GM18873 (cell line): ENCODE measurements at regions not wholly inside any gene's neighbourhood (a gene's known extent, or its start where the extent isn't known, plus 50 kb on each side); places are given as distances from the start of the nearest gene placed in this dataset.

Experiments
- ATAC-seq: cut with Tn5 transposase; IDR thresholded peaks from one replicate; pipeline ENCODE4 v1.9.1; 2021; ENCODE audit warnings: mild to moderate bottlenecking, moderate library complexity, moderate number of reproducible peaks; ENCODE audit not compliant: unreplicated experiment, low FRiP score

GRCh38 chr5:61817472-61818326 lies 485.6 kb downstream of the ZSWIM6 start:
- ATAC-seq, result no peak

DNA sequence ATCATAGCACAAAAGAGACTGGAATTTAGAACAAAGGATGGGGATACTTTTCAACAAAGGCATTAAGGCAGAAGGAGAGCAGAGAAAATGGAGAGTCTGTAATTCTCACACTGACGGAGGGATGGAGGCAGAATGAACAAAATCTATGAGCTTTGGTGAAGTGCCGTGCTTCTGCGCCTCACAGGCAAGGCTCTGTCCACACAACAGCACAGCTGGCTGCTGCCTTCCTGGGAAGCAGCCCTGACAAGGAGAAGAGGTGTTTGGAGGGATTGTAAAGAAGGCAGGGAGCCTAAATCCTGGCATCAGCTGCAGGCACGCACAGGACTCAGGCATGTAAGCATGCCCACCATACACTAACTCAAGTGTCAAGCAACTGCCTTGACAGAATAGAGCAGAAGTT lies 485.2 kb upstream of the KIF2A start:
- ATAC-seq, result no peak

DNA sequence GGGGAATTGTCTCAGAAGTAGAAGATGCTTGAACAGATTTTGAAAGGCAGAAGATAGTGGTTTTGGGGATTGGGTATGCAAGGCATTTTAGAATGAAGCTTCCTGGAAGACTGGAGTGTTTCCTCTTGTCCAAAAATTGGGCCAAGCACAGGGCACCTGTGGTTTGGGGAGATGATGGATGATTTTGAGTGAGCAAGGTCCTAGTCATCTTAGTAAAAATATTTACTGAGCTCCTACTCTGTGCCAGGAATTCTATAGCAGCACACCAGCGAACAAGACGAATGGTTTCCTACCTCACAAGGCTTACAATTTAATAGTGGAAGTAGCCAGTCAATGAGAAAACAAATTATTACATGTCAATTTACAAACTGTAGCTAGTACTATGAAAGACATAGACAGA lies 484.4 kb upstream of the KIF2A start:
- no peak for ATAC-seq

- no peak for ATAC-seq
Measured at GRCh38 chr5:61822584-61822983, 483.4 kb upstream of the KIF2A start.

DNA sequence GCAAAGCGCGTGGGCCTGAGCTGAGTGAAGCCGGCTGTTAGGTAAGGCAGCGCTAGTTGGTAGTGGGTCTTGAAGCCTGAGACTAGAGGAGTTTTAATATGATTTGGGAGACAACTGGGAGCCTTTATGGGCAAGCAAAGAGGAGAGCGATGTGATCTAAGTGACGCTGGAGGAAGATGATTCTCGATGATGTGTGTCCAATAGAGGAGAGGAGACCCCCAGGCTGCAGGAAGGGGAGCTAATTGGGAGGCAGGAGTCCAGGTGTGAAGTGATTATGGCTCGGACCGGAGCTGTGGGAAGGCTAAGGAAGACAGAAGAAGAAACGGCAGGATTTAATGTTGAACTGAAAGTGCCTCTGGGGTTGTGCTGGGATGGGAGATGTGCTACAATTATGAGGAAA lies 482.9 kb upstream of the KIF2A start:
- ATAC-seq, result no peak

- ATAC-seq, result no peak
Measured at GRCh38 chr5:61823781-61824180, 482.2 kb upstream of the KIF2A start.

- no peak for ATAC-seq
Measured at GRCh38 chr5:61824396-61824795, 481.6 kb upstream of the KIF2A start.

- no peak for ATAC-seq
Measured at GRCh38 chr5:61827445-61827975, 478.5 kb upstream of the KIF2A start.

- no peak for ATAC-seq
Measured at GRCh38 chr5:61828856-61829255, 477.1 kb upstream of the KIF2A start.

DNA sequence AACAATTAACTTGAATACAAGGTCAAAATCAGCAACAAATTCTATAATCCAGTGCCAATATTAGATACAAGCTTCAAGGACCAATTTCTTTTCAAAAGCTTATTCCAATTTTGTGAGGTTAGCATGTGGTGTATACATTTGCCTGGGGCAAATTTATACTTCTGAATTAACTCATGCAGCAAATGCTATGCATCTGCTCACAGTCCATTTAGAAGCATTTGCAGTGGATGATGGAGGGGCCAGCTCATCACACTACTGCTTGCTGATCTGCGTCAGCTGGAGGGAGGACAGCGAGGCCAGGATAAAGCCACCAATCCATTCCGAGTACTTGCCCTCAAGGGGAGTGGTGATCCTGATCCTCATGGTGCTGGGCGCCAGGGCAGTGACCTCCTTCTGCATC lies 474.3 kb upstream of the KIF2A start:
- no peak for ATAC-seq

DNA sequence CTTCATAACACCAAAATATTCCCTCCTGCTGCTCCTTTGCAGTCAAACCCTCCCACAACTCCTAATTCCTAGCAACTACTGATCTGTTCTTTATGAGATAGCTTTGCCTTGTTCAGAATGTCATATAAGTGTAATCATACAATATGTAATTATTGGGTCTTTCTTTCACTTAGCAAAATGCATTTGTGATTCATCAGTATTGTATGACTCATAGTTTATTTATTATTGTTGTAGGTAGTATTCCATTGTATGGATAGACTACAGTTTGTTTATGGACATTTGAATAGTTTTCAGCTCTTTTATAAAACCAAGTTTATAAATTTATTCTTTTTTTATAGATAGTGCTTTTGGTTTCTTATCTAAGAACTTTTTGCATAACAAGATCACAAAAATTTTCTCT lies 468.2 kb upstream of the KIF2A start:
- ATAC-seq, result no peak

- no peak for ATAC-seq
Measured at GRCh38 chr5:61840361-61840760, 465.6 kb upstream of the KIF2A start.

GRCh38 chr5:61842840-61843239 lies 463.2 kb upstream of the KIF2A start:
- ATAC-seq, result no peak

DNA sequence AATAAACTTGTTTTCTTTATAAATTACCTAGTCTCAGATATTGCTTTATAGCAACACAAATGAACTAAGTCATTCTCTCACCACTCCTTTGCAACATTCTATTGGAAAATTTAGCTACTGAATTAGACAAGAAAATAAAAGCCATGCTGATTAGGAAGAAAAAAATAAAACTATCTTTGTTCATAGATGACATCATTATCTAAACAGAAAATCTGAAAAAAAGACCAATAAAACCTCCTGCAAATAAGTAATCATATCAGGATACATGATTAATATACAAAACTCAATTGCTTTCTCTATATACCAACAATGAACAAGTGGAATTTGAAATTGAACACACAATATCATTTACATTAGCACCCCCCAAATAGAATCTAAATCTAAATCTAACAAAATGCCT lies 455.3 kb upstream of the KIF2A start:
- no peak for ATAC-seq

- ATAC-seq, result no peak
Measured at GRCh38 chr5:61854531-61854930, 451.5 kb upstream of the KIF2A start.

DNA sequence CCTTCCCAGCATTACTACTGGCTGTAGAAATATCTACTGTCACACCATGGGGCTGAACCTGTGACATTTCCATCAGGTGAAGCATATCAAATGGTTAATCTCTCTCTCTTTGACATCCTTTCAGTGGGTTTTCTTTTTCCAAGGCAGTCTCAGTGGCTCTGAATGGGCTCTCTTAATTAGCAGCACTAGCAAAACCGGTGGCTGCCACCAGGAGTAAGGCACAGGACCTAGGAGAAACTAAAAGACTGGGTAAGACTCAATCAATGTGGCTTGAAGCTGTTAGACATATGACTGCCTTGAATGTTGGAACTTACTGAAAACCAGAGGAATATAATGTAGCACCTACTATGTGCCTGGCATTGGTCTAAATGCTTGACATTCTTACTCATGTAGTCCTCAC lies 445.0 kb upstream of the KIF2A start:
- no peak for ATAC-seq

- peak; percentile 76 for ATAC-seq
Measured at GRCh38 chr5:61866930-61867329, 439.1 kb upstream of the KIF2A start.

- no peak for ATAC-seq
Measured at GRCh38 chr5:61869333-61869732, 436.7 kb upstream of the KIF2A start.

- ATAC-seq, result no peak
Measured at GRCh38 chr5:61878471-61878870, 427.5 kb upstream of the KIF2A start.

GRCh38 chr5:61881821-61882487 lies 424.1 kb upstream of the KIF2A start:
- no peak for ATAC-seq

- ATAC-seq, result no peak
Measured at GRCh38 chr5:61882901-61883500, 423.0 kb upstream of the KIF2A start.
